Stomach (tissue), 8 donors: ENCODE measurements at regions not wholly inside any gene's neighbourhood (a gene's known extent, or its start where the extent isn't known, plus 50 kb on each side); places are given as distances from the start of the nearest gene placed in this dataset.

Source experiments
- DNase-seq, 2 donors: peaks; one replicate each; pipeline versions ENCODE4 v3.0.0 to v3.0.0-alpha.2; 2013 to 2019
- H3K27ac ChIP-seq, 5 donors: fragments of 200-600 bp in 4 of 5; sonication (generic) in 4 of 5; one replicate each; pipeline ENCODE4 v1.5.1; 2013 to 2019; ENCODE audit warnings: mild to moderate bottlenecking in 1 of 5, moderate library complexity in 1 of 5
- H3K27me3 ChIP-seq, 3 donors: fragments of 200-600 bp; sonication (generic); one replicate each; pipeline ENCODE4 v1.5.1; 2017 to 2019; ENCODE audit warnings: mixed run types in 1 of 3
- H3K36me3 ChIP-seq, 4 donors: fragments of 200-600 bp; sonication (generic); 1 replicate in 3 of 4; 2 replicates in 1 of 4; pipeline ENCODE4 v1.5.1; 2016 to 2019
- H3K4me1 ChIP-seq, 4 donors: fragments of 200-600 bp; sonication (generic); one replicate each; pipeline ENCODE4 v1.5.1; 2016 to 2019
- H3K4me3 ChIP-seq, 4 donors: fragments of 200-600 bp; sonication (generic) in 3 of 4; one replicate each; pipeline ENCODE4 v1.5.1; 2016 to 2019; ENCODE audit warnings: mild to moderate bottlenecking in 1 of 4
- H3K9me3 ChIP-seq, 4 donors: fragments of 200-600 bp; sonication (generic); one replicate each; pipeline ENCODE4 v1.5.1; 2016 to 2019
- EP300 ChIP-seq: sonication (generic); formaldehyde crosslinking; IDR thresholded peaks from one replicate; pipeline ENCODE4 v1.6.1; 2017; ENCODE audit warnings: antibody characterized with exemption
- POLR2A ChIP-seq, 4 donors: fragments of 450-650 bp; IDR thresholded peaks; one replicate each; pipeline ENCODE4 v1.6.1; 2016; ENCODE audit warnings: antibody characterized with exemption in 4 of 4, control low read depth in 2 of 4, mild to moderate bottlenecking in 1 of 4, moderate library complexity in 1 of 4
- POLR2AphosphoS5 ChIP-seq, 3 donors: sonication (generic); formaldehyde crosslinking; IDR thresholded peaks; one replicate each; pipeline ENCODE4 v1.6.1; 2016; ENCODE audit warnings: antibody characterized with exemption in 3 of 3
- WGBS, 5 donors: extraction: QIAGEN DNeasy Blood & Tissue Kit in 3 of 5; methylation state at CpG; one replicate each; pipeline versions ENCODE4 v1.1.5 to v1.1.7; 2013 to 2018; 5-methylcytosine and 5-hydroxymethylcytosine counted together
- intact Hi-C: fragments of 100-400 bp; cut with DNase I; formaldehyde crosslinking; loops from one replicate; pipeline ENCODE4 v1.15.1; 2023; ENCODE audit warnings: low total_unique reads
- TF ChIP-seq, protein P1 (sequence below), 7 experiments: fragments of 450-650 bp in 4 of 7; fragments of 200-600 bp in 3 of 7; sonication (generic) in 3 of 7; IDR thresholded peaks; one replicate each; pipeline ENCODE4 v1.5.1; 2016 to 2019; ENCODE audit warnings: antibody characterized with exemption in 7 of 7, control low read depth in 2 of 7, mild to moderate bottlenecking in 1 of 7
- donor health status: healthy with polysubstance abuse.
- donor health status: Bipolar disorder and iron deficiency.
- donor health status: healthy.

DNA sequence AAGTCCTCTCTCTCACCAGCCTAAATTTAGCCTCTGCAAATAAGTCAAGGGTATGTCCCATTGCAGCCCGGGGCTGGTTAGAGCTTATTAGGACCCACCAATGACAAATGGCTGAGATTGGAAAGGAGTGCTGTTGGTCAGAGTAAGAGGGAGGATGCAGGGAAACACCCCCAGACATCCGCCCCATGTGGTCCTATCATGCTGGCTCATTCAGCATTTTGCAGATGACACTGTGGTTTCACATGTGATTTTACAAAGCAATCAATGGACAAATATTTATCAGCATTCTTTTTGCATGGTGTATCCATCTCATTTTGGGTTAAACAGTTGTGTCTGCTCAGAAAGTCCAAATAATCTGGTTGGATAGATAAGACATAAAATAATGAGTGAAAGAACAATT, 152.2 kb upstream of the EXOC2 start:
- DNase-seq: no peak
- no peak for TF ChIP-seq POLR2AphosphoS5 (IDR thresholded peaks at IDR 0.05)
- TF ChIP-seq, protein P1, sequence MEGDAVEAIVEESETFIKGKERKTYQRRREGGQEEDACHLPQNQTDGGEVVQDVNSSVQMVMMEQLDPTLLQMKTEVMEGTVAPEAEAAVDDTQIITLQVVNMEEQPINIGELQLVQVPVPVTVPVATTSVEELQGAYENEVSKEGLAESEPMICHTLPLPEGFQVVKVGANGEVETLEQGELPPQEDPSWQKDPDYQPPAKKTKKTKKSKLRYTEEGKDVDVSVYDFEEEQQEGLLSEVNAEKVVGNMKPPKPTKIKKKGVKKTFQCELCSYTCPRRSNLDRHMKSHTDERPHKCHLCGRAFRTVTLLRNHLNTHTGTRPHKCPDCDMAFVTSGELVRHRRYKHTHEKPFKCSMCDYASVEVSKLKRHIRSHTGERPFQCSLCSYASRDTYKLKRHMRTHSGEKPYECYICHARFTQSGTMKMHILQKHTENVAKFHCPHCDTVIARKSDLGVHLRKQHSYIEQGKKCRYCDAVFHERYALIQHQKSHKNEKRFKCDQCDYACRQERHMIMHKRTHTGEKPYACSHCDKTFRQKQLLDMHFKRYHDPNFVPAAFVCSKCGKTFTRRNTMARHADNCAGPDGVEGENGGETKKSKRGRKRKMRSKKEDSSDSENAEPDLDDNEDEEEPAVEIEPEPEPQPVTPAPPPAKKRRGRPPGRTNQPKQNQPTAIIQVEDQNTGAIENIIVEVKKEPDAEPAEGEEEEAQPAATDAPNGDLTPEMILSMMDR (IDR thresholded peaks at IDR 0.05): no peak
- TF ChIP-seq EP300: no peak
- TF ChIP-seq POLR2A (IDR thresholded peaks at IDR 0.05): no peak
- no peak overlapping the region for H3K4me3 ChIP-seq
- H3K36me3 ChIP-seq: no peaks in the 10 kb centered on the region
- no peaks in the 10 kb centered on the region for H3K9me3 ChIP-seq
- intact Hi-C loops: no loop called here
- no peaks in the 10 kb centered on the region for H3K27me3 ChIP-seq
- no peak overlapping the region for H3K27ac ChIP-seq
- peaks cover 0 to 5% (median 0%) of the 10 kb centered on the region in 4 donors for H3K4me1 ChIP-seq
- 73 to 93% (median 87%) methylated on average over 2 of the region's 2 CpGs for WGBS, 5 donors

- no peak overlapping the region for H3K4me3 ChIP-seq
Measured at GRCh38 chr6:842141-842540, 149.2 kb upstream of the EXOC2 start.

DNA sequence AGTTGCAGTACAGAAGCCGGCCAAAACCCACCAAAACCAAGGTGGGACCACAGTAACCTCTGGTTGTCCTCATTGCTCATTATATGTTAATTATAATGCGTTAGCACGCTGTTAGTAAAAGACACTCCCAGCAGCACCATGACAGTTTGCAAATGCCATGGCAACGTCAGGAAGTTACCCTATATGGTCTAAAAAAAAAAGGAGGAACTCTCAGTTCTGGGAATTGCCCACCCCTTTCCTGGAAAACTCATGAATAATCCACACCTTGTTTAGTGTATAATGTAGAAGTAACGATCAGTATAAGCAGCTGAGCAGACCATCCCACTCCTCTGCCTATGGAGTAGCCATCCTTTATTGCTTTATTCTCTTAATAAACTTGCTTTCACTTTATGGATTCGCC, 148.6 kb upstream of the EXOC2 start:
- no peak for TF ChIP-seq POLR2A (IDR thresholded peaks at IDR 0.05)
- no peak for TF ChIP-seq EP300
- TF ChIP-seq POLR2AphosphoS5 (IDR thresholded peaks at IDR 0.05): no peak

More at GRCh38 chr6:842141-842540, 149.2 kb upstream of the EXOC2 start:
- 52 to 69% (median 66%) methylated on average over 9 of the region's 9 CpGs for WGBS, 5 donors
- no peaks in the 10 kb centered on the region for H3K36me3 ChIP-seq
- peaks cover 0 to 5% (median 0%) of the 10 kb centered on the region in 4 donors for H3K4me1 ChIP-seq
- DNase-seq: peak in 1 of 2 donors; percentile 60
- no peak overlapping the region for H3K27ac ChIP-seq
- H3K9me3 ChIP-seq: peaks cover 0 to 4% (median 0%) of the 10 kb centered on the region in 4 donors
- no peaks in the 10 kb centered on the region for H3K27me3 ChIP-seq
- TF ChIP-seq POLR2AphosphoS5 (IDR thresholded peaks at IDR 0.05): no peak
- TF ChIP-seq, protein P1 (IDR thresholded peaks at IDR 0.05): no peak
- TF ChIP-seq EP300: no peak
- TF ChIP-seq POLR2A (IDR thresholded peaks at IDR 0.05): no peak
- intact Hi-C loops: no loop called here

GRCh38 chr6:839201-839600, 146.3 kb upstream of the EXOC2 start:
- intact Hi-C loops: no loop called here
- no peak overlapping the region for H3K4me3 ChIP-seq
- WGBS, 5 donors: 86 to 96% (median 95%) methylated on average over 2 of the region's 2 CpGs
- TF ChIP-seq POLR2A (IDR thresholded peaks at IDR 0.05) (no peak), EP300 (no peak), POLR2AphosphoS5 (IDR thresholded peaks at IDR 0.05) (no peak)
- TF ChIP-seq, protein P1 (IDR thresholded peaks at IDR 0.05): no peak
- peaks cover 5 to 18% (median 7%) of the 10 kb centered on the region in 4 donors for H3K4me1 ChIP-seq
- H3K27me3 ChIP-seq: no peaks in the 10 kb centered on the region
- H3K9me3 ChIP-seq: peaks cover 0 to 4% (median 0%) of the 10 kb centered on the region in 4 donors
- no peak for DNase-seq
- no peak overlapping the region for H3K27ac ChIP-seq
- H3K36me3 ChIP-seq: no peaks in the 10 kb centered on the region

More for the DNA sequence above, 148.6 kb upstream of the EXOC2 start:
- Histone ChIP-seq H3K9me3 (peaks cover 0 to 4% (median 0%) of the 10 kb centered on the region in 4 donors), H3K27me3 (no peaks in the 10 kb centered on the region), H3K4me1 (peaks cover 0 to 8% (median 0%) of the 10 kb centered on the region in 4 donors), H3K27ac (no peak overlapping the region), H3K36me3 (no peaks in the 10 kb centered on the region), H3K4me3 (no peak overlapping the region)
- intact Hi-C loops: no loop called here
- 74 to 84% (median 78%) methylated on average over 6 of the region's 6 CpGs for WGBS, 5 donors
- no peak for DNase-seq

DNA sequence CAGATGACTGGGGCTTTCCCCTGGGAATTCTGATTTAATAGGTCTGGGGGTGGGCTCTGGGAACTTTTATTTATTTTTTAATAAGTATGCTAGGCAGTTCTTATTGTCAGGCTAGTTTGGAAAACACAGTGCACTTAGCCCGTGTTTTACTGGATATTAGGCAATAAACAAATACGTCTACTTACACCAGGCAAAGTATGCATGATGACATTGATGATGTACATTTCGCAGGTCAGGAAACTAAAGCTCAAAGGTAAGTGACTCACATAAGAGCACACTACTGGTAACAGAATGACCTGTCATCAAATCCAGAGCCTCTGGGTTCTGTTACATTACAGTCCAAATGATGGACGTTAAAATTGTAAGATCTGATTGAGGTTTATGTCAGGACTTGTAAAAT, 144.4 kb upstream of the EXOC2 start:
- H3K4me1 ChIP-seq: peaks cover 5 to 18% (median 7%) of the 10 kb centered on the region in 4 donors
- H3K9me3 ChIP-seq: peaks cover 0 to 6% (median 2%) of the 10 kb centered on the region in 4 donors
- H3K27me3 ChIP-seq: no peaks in the 10 kb centered on the region
- 81 to 85% (median 82%) methylated on average over 4 of the region's 4 CpGs for WGBS, 5 donors
- H3K27ac ChIP-seq: no peak overlapping the region
- no peak overlapping the region for H3K4me3 ChIP-seq
- DNase-seq: no peak
- no peak for TF ChIP-seq POLR2AphosphoS5 (IDR thresholded peaks at IDR 0.05)
- TF ChIP-seq, protein P1 (IDR thresholded peaks at IDR 0.05): no peak
- no peak for TF ChIP-seq POLR2A (IDR thresholded peaks at IDR 0.05)
- no peak for TF ChIP-seq EP300
- H3K36me3 ChIP-seq: no peaks in the 10 kb centered on the region
- intact Hi-C loops: no loop called here
